ENCODE measurements at regions not wholly inside any gene's neighbourhood (a gene's known extent, or its start where the extent isn't known, plus 50 kb on each side); places are given as distances from the start of the nearest gene placed in this dataset.
"Not testable (repeated sequence)": the region's sequence is repeated elsewhere in the genome, so short reads cannot be mapped to it uniquely, and the experiment has no call there.

DNA sequence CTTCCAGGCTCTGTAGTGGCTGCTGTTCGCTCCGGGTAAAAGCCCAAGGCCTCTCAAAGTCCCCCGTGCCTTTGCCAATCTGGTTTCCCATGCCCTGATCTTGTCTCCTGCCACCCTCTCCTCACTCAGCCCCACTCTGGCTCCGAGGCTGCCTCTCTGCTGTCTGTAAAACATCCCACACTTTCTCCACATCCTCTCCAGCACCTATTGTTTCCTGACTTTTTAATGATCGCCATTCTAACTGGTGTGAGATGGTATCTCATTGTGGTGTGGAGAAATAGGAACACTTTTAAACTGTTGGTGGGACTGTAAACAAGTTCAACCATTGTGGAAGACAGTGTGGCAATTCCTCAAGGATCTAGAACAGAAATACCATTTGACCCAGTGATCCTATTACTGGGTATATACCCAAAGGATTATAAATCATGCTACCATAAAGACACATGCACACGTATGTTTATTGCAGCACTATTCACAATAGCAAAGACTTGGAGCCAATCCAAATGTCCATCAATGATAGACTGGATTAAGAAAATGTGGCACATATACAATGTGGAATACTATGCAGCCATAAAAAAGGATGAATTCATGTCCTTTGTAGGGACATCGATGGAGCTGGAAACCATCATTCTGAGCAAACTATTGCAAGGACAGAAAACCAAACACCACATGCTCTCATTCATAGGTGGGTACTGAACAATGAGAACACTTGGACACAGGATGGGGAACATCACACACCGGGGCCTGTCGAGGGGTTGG is 112.9 kb downstream of the VEGFA start:
- DNase-seq = not testable (repeated sequence)

DNA sequence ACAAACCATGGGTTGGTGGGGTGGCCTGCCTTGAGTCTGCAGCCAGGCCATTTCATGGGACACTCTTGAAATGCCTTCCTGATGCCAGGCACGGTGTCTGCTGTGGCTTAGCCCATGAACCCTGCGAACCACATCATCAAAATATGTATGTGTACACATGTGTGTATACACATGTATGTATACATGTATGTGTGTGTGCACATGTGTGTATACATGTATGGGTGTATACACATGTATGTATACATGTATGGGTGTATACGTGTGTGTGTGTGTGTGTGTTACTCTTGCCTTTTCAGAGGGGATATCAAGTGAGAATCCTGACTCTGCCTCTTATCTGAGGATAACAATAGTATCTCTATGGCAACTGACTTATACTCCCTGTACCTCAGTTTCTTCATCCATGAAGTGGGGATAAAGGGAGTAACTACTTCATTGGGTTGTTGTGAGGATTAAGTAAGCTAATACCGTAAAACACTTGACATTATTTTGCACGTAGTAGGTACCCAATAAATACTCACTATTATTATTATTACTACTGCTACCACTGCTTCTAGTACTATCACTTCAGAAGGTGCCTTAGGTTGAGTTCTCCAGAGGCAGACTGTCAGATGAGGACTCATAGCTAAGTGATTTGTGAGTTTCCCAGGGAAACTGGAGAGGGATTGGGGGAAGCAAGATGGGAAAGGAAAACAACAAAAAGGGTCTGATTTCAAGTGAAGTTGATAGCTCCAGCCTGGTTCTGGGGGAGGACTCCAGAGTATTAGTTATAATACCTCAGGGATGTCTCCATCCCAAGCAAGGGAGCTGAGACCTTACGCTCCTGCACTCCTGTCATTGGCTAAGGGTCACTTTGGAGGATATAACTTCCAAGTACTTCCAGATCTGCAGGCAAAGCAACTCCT is 110.5 kb downstream of the VEGFA start:
- DNase-seq = no peak

DNA sequence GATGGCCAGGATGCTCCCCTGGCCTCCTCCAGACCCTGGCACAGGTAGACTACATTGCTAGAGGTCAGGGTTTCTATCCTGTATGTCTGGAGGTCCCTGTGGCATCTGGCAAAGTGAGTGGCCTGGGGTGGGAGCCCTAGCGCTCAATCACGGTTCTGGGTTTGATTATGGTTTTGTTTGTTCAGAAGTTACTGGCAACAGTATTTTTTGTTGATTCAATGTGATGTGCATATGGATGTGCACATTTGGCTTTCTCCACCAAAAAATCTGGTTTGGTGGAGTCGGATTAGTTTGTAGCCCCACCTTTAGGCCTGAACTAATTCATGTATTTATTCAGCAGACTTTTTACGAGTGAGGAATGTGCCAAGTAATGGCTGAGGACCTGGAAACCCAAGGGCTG is 109.7 kb downstream of the VEGFA start:
- no peak for DNase-seq

DNA sequence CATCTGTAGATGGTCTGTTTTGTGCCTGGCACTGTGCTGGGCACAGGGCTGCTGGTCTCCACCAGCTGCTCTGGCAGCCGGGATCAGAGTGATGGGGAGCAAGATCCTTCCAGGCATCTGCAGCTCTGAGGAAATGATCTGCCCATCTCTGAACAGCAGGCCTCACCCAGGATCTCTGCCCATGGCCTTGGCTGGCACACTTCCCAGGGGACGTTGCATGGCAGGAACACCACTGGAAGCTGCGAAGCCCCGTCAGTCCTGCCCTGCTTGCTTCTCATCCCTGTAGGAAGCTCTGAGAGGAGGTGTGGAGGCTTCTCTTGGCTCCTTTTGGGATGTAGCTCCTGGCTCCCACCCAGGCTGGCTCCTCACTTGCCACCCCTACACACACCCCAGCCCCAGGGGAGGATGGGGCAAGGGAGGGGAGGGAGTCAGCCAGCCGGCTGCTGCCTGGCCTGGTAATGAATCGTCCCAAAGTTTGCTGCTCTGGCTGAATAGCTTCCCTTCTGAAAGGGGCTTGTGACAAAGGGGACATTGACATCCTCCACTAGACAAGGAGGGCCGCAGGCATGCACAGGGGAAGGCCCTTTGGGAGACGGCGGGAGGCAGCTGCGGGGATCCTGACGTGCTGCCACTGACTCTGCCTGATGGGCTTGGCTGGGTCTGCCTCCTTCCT is 108.9 kb downstream of the VEGFA start:
- no peak for DNase-seq

DNA sequence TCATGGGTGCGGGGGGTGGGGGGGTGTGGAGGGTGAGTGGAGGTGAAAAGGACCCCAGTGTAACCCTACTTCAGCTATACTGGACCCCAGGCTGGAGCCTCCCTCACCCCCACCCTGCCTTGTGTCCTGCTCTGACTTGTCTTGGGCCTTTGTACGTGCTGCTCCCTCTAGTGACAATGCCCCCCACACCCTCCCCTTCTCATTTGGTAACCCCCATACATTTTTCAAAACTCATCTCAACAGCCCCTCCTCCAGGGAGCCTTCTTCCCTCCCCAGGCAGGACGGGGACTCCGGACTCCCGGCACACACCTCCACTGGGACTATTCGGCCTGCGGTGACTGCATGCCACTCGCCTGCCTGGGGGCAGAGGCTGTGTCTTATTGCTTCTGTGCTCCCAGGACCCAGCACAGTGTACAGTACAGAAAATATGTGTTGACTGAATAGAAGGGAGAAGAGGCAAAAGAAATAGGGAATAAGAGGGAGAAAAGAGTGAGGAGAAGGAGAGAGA is 108.2 kb downstream of the VEGFA start:
- DNase-seq = no peak

DNA sequence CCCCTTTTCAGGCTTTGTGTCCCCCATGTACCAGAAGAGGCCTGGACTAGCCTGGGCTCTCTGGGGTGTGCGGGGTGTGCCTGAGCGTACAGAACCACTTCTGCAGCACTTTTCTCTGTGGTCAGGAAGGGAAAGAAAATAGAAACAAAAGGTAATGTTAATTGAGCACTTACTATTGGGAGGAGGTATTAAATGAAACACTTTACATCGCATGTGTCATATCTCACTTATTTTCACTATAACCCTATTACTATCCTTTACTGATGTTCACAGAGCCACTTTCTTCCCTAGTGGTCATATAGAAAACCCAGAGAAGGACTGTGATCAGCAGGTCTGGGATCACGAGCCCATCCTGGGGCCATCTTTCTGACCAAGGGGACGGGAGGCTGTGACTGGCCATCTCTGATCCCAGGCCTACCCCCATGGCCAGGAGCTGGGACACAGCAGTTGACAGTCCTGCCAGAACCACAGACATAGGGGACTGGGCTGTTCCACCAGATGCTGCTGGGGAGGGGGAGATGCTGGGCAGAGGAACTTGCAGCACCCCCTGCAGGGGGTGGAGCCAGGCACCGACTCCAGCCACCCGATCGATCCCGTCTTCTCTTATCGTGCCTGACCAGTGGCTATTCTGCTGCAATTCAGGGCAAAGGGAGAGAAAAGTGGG is 107.6 kb downstream of the VEGFA start:
- no peak for DNase-seq

DNA sequence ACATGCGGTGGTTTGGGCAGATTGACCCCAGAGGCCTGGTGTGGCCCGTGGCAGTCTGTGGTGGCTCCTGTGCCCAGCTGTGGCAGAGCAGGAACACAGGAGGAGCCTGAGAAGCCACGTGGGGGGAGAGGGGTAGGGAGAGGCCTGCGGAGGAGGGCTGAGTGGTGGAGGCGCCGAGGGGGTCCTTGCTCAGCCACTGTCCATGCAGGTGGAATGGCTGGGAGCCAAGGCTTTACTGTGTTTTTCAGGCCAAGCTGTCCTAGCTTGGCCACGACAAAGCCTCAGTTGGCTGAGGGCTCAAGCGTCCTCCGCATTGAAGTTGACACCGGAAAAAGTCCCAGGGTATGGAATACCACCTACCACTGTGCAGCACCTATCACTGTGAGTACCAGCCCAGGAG is 107.0 kb downstream of the VEGFA start:
- DNase-seq = no peak

DNA sequence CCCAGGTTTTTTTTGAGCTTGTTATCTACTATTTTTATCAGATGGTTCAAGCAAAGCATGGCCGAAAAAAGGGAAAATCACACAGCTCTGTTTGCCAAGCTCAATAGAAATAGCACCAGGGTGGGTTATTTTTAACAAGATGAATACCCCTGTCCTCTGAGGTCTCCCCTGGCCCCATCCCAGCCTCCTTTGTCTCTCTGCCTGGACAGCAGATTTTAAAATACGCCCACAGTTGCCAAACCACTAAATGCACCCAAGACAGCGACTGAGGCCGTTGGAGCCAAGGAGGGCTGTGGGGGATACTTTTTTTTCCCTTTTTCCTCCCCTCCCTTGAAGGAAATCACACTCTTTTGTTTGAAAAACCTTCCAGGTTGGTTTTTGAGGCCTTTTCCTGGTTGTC is 106.6 kb downstream of the VEGFA start:
- DNase-seq = no peak

DNA sequence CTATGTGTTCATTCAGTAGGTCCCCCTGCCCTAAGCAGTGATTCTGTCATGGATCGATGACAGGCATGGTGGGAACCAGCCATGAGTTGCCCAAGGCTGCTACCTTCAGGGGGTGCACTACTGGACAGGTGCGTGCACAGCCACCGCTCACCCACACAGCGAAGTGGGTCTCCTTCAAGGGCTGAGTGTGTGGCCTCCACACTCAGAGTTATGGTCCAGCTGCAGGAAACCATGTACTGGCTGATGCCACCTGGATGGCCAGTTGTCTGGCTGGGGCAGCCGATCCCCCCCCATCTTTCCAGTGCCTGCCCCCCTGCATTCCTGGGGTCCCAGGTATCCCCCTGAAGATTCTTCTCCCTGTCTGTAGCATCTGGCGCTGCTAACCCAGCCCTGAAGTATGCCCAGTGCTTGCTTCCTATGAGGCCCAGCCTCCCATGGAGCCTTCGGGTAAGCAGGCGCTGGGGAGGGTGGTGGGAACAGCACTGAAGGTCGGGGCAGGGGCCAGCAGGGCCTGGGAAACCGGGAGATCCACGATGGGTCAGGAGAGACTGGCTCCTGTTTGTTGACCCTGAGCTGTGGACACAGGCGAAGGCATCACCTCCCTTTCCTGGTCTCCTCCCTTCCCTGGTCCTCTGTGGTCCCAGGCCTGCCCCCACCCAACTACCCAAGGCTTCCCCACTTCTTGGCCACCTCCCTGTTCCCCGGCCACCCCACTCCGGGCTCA is 106.0 kb downstream of the VEGFA start:
- DNase-seq = no peak

DNA sequence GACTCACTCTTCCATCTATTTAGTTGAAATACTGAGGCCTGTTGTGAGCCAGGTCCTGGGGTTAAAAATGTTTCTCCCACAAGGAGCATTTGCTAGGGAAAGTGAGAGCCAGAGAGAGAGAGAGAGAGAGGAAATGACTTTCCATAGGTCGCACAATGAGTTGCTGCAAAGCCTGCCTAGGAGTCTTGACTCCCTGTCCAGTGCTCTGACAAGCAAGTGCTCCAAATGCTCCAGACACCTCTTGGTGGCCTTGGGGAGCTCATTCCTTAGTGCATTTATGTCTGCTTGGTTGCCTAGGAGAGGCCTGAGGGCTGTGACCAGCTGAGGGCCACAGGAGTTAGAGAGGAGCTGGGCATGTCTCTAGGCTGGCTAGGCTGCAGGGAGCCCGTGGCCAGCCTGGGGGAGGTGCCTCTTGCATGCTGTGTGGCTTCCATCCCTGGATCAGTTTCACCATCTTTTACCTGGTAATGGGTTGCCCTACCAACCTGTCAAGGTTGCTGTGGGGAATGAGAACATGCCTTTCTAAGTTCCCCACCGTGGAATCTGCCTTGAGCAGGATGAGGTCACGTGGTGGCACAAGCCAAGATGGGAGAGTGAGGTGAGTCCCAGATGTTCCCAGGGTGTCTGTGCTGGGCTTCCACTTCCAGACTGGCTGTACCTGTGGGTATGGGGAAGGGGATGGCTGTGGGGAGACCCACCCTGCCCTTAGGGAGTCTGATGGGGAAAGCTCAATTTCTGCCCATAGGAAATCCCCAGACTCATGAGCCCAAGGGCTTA is 105.0 kb downstream of the VEGFA start:
- no peak for DNase-seq

DNA sequence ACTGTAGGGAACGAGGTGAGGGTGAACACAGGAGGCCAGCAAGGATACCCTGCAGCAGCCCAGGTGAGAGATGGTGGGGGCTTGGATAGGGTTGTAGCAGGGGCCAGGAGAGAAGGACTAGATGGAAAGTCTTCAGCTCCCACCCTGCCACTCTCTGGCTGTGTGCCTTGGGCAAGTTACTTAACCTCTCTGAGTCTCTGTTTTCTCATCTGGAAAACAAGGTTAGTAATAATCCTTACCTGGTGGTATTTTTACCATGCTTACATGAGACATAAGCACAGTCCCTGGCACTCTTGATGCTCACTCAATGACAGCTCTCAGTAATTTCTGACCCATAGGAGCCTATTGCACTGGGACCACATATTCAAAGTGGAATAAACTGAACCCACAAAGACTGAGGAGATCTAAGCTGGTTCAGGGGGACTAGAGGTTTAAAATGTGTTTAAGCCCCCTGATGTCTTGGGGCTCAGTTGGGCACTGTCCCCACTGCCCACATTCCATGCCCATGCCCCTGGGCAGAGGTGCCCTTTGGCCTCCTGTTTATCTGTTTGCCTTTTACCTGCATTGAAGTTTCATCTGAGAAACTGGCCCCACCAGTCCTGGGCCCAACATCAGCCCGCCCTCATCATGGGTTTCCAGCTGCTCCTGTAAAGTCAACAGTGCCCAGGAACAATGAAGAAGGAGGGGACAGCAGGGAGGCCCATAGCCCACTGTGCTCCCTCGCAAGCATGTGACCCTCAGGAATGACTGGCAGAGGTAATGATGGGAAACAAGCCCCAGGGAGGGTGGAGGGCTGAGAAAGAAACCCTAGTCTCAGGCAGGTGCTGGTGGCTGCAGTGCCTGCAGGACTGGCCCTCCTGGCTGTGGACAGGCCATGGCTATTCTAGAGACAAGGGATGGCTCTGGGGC is 104.0 kb downstream of the VEGFA start:
- DNase-seq = no peak

DNA sequence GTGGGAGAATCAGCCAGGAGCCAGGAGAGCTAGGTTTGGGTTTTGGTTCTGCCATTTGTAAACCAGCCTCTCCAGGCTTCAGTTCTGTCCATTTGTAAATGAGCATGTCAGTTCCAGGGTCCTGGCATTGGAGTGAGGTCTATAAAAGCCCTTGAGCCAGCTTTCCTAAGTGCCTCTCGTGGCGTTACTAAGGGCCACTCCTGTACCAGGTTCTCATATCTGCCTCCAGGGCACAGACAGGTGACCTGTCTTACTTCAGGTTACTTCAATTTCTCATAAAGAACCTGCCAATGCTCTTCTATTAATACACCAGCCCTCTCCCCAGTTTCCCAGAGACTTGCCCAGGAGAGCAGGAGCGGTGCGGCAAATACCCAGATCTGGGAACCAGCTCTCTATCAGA is 101.9 kb downstream of the VEGFA start:
- no peak for DNase-seq

DNA sequence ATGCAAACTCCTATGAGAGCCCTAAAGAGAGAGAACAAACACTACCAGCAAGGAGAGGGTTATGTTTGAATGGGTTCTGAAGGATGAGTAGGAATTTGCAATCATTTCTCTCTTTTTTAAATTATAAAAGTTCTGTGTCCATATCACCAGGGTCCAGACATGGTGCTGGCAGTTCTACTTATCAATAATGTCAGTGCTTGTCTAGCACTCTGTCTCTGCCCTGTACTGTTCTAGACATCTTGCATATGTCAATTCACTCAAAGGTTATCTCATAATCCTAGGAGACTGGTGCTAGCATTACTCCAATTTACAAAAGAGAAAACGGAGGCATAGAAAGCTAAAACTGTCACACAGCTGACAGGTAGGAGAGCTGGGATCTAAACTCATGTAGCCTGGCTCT is 101.3 kb downstream of the VEGFA start:
- DNase-seq = no peak

DNA sequence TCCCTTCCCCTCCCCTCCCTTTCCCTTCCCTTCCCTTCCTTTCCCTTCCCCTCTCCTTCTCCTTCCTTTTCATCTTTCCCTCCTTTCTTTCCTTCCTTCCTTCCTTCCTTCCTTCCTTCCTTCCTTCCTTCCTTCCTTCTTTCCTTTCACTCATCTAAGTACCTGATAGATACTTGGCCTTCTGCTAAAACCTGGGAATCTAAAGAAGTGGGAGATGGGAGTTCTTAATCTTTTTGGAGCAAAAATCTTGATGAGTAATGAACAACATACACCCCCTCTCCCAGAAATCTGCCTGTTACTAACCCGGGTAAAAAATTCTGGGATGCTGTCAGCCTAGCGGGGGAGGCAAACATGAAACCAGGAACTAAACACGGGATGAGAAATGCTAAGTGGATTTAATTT is 100.7 kb downstream of the VEGFA start:
- DNase-seq = no peak

DNA sequence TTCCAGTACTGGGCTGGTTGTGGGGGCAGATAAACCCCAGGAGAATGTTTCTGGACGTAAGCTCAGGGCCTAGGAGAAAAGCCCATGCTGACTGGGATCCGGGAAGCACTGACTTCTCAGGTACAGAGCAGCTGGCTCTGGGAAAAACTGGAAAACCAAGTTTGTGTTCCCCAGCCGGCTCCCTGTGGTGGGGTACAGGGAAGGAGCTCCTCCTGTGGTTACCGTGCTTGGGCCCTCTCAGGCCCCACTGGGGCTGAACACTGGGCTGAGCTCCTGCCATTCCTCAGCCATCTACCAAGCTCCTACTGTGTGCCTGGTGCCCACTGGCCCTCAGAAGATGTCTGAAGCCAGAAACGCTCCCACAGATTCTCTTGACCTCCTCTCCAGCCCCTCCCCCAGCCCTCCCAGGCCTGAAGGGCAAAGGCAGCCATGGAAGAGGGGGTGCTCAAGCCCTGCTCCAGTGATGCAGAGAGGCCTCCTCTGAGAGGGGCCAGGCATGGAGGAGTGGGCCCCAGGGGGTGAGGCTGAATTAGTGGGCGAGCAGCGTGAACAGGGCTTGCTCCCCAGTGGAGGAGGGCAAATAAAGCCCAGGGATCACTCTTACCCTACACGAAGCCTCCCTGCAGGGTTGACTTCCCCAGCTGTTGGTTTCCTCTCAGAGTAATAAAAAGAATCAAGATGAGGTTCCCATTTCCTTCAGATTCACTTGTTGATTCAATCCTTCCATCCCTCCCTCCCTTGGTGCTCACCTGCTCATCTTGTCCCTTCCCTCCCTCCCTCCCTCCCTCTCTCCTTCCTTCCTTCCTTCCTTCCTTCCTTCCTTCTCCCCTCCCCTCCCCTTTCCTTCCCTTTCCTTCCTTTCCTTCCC is 100.0 kb downstream of the VEGFA start:
- no peak for DNase-seq

DNA sequence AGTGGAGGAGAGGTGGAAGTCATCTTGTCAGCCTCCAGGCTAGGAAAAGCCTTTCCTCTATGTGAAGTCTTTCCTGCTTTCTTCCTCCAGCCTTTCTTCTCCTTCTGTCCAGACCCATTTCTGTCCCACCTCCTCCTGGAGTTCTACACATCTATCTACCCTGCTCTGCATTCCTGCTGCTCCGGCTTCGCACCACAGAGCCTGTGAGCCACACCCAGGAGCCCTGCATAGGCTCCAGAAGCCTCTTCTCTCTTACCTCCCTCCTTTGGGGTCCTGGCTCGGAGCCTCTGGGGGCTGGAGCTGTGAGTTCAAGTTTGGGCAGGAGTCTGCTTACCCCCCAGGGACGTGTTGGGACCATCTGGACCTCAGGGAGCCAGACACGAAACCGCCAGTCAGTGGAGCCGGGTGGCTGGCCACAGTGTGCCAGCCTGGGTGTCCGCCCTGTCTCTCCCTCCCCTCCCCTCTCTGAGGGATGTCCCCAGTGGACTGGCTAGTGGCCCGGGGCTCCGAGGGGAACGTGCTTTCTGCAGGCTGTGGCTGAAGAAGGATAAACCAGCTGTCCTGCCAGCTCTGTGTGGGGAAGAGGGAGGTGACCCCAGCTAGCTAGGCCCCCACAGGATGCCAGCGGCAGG is 99.2 kb downstream of the VEGFA start:
- no peak for DNase-seq

DNA sequence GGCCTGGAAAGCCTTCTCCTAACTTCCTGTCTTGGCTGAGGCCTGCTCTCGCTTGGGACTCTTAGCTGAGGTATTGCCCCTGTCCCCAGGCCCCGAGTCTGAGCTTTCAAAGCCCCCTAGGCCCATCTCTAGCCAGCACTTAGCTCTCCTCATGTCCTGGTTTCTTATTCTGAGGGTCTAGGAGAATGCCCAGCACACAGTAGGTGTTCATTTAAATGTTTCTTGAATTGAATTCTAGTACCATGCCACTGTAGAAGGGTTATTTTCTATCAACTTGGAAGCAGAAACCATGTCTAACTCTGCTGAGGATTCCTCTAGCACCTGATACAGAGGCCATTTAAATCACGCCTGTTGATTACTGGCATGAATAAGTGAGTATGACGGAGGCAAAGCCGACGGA is 98.5 kb downstream of the VEGFA start:
- DNase-seq = no peak

DNA sequence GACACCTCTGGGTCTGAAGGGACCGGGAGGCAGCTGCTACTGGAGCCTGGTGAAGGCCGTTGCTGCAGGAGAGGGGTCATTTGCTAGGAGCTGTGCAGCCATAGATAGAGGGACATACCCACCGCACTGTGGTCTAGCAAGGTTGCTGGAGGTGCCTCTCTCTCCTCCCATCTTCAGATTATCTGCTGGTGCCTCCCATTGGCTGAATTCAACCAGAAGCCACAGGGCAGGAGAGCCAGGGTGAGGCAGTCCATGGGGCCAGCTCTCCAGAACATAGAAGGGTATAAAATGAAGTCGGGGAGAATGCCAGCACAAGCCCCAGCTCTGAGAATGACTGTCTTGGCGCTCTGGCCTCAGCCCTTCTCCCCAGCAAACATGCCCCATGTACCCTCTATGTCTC is 98.0 kb downstream of the VEGFA start:
- DNase-seq = no peak

DNA sequence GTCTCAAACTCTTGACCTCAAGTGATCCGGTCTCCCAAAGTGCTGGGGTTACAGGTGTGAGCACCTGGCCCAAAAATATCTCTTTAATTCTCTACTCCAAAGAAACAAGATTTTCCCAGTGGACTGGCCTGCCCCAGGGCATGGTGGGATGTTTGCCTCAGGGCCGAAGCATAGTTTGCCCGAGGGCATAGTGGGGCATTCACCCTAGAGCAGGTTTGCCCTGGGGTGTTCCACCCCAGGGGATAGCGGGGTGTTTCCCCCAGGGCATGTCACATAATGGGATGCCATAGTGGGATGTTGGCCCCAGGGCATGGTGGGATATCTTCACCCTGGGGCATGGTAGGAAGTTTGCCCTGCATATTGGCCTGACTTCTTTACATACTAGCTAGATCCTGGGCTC is 97.2 kb downstream of the VEGFA start:
- DNase-seq = no peak
